ENCODE measurements at regions not wholly inside any gene's neighbourhood (a gene's known extent, or its start where the extent isn't known, plus 50 kb on each side); places are given as distances from the start of the nearest gene placed in this dataset.

DNA sequence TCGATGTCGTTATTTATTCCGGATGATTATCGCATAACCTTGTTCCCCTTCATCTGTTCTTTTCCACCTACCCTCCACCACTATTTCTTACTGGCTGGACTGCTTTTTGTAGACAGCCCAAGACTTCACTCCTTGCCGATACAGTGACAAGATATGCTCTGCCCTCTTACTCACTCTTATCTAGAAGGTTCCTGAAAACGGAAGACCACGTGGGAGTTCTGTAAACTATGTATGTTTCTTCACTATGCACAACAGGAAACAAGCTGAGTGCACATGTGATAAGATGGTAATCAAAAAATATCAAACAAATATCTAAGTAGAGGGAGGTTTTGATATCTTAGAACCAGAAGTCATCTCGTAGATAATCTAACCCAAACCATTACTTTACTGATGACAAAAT, 122.9 kb upstream of the ARHGAP20 start:
- TF ChIP-seq RAD21 (IDR thresholded peaks at IDR 0.05; ENCODE audit: insufficient read depth, low read depth, low read length) (no peak), TAF1 (IDR thresholded peaks at IDR 0.05; ENCODE audit: borderline replicate concordance, low read depth, low read length) (no peak), POLR2AphosphoS5 (IDR thresholded peaks at IDR 0.05; ENCODE audit: low read length) (no peak), ATF7 (IDR thresholded peaks at IDR 0.05; ENCODE audit: low read depth) (no peak), JUND (IDR thresholded peaks at IDR 0.05; ENCODE audit: low read depth, low read length) (no peak), POLR2AphosphoS2 (IDR thresholded peaks at IDR 0.05; ENCODE audit: low read depth, low read length) (no peak), TCF7 (IDR thresholded peaks at IDR 0.05; ENCODE audit: borderline replicate concordance) (no peak)
- TF ChIP-seq, protein P1, sequence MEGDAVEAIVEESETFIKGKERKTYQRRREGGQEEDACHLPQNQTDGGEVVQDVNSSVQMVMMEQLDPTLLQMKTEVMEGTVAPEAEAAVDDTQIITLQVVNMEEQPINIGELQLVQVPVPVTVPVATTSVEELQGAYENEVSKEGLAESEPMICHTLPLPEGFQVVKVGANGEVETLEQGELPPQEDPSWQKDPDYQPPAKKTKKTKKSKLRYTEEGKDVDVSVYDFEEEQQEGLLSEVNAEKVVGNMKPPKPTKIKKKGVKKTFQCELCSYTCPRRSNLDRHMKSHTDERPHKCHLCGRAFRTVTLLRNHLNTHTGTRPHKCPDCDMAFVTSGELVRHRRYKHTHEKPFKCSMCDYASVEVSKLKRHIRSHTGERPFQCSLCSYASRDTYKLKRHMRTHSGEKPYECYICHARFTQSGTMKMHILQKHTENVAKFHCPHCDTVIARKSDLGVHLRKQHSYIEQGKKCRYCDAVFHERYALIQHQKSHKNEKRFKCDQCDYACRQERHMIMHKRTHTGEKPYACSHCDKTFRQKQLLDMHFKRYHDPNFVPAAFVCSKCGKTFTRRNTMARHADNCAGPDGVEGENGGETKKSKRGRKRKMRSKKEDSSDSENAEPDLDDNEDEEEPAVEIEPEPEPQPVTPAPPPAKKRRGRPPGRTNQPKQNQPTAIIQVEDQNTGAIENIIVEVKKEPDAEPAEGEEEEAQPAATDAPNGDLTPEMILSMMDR (IDR thresholded peaks at IDR 0.05 in 2 of 3, conservative IDR thresholded peaks at IDR 0.05 in 1 of 3; ENCODE audit: control insufficient read depth in 2 of 3, extremely low read depth in 1 of 3, insufficient read depth in 1 of 3, low read depth in 3 of 3, low read length in 3 of 3): no peak
- TF ChIP-seq, protein P2, sequence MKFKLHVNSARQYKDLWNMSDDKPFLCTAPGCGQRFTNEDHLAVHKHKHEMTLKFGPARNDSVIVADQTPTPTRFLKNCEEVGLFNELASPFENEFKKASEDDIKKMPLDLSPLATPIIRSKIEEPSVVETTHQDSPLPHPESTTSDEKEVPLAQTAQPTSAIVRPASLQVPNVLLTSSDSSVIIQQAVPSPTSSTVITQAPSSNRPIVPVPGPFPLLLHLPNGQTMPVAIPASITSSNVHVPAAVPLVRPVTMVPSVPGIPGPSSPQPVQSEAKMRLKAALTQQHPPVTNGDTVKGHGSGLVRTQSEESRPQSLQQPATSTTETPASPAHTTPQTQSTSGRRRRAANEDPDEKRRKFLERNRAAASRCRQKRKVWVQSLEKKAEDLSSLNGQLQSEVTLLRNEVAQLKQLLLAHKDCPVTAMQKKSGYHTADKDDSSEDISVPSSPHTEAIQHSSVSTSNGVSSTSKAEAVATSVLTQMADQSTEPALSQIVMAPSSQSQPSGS (IDR thresholded peaks at IDR 0.05; ENCODE audit: low read length): no peak

All from GM12878 (cell line).